GM06990 (cell line): ENCODE measurements at regions not wholly inside any gene's neighbourhood (a gene's known extent, or its start where the extent isn't known, plus 50 kb on each side); places are given as distances from the start of the nearest gene placed in this dataset.

Experiments
- DNase-seq: peaks from one replicate; pipeline ENCODE4 v3.0.0-alpha.2; 2011; ENCODE audit not compliant: insufficient read length; ENCODE audit errors: extremely low read depth
- H3K27me3 ChIP-seq: replicated peaks from 2 replicates; pipeline ENCODE4 v1.6.0; 2011; ENCODE audit warnings: low read length; ENCODE audit not compliant: control insufficient read depth, insufficient read depth
- H3K36me3 ChIP-seq: 2 replicates; pipeline ENCODE4 v1.5.1; 2011; ENCODE audit warnings: low read length; ENCODE audit not compliant: control insufficient read depth, insufficient read depth
- H3K4me3 ChIP-seq: replicated peaks from 2 replicates; pipeline ENCODE4 v1.5.1; 2011; ENCODE audit warnings: low read depth, mild to moderate bottlenecking, control low read depth, low read length
- TF ChIP-seq, protein P1 (sequence below): IDR thresholded peaks from 2 replicates; pipeline ENCODE4 v1.5.1; 2011; ENCODE audit warnings: low read length, control low read depth, mild to moderate bottlenecking, inconsistent platforms; ENCODE audit not compliant: insufficient read depth, poor library complexity, severe bottlenecking

DNA sequence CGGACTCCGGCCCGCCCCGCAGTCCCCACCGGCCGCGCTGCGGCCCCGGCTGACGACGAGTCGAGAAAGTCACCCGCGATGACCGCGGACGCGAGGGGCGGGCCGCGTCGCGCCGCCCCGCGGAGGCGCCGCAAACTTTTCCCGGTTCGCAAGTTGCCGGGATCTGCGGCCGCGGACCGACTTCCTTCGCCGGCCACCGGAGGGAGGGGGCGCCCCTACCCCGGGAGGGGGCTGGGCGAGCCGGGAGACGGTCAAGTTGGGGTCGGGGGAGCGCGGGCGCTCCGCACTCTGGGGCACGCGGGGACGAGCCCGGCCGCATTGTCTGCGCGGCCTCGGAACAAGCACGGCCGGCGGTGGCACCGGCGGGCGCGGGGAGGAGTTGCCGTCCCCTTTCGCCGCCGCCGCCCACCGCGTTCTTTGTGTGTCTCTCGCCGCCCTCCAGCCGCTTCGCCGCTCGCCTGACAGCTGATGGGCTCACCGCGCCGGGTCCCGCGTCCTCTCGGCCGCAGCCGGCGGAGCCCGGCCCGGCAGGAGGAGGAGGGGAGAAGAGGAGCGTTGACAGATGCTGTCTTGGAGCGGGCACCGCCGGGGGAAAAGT is 131.6 kb downstream of the OGFRL1 start:
- H3K27me3 ChIP-seq: peaks cover 1% of the 10 kb centered on the region; the same call in 1 of the 2 replicates
- DNase-seq: peak; percentile 6
- TF ChIP-seq, protein P1, sequence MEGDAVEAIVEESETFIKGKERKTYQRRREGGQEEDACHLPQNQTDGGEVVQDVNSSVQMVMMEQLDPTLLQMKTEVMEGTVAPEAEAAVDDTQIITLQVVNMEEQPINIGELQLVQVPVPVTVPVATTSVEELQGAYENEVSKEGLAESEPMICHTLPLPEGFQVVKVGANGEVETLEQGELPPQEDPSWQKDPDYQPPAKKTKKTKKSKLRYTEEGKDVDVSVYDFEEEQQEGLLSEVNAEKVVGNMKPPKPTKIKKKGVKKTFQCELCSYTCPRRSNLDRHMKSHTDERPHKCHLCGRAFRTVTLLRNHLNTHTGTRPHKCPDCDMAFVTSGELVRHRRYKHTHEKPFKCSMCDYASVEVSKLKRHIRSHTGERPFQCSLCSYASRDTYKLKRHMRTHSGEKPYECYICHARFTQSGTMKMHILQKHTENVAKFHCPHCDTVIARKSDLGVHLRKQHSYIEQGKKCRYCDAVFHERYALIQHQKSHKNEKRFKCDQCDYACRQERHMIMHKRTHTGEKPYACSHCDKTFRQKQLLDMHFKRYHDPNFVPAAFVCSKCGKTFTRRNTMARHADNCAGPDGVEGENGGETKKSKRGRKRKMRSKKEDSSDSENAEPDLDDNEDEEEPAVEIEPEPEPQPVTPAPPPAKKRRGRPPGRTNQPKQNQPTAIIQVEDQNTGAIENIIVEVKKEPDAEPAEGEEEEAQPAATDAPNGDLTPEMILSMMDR: no peak
- H3K4me3 ChIP-seq: peak overlapping the region; percentile 63
- H3K36me3 ChIP-seq: no peaks in the 10 kb centered on the region

DNA sequence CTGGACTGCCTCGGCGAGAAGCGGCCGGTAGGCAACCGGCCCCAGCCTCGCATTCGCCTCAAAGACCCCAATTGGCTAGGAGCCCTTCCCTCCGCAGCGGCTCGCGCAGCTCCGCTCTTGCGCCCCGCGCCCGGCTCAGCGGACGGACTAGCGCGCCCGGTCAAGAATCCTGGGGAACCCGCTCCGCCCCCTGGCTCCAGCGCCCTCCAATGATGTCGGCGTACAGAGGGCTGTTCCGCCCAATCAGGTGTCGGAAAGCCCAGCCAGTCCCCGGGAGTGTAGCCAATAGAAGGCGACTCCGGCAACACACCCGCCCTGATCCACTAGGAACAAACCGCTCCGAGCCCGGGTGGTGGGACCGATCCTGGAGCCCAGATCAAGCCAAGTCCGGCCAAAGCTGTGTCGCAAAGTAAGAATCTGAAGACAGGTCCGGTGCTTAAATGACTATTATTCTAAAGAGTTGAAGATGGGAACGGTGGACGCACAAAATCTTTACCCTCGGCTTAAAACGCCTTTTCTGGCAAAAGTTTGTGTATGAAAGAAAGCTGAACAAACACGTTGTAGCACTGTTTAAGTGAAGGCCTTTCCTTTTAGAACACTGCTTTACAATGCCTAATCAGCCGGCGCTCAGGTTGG is 132.2 kb downstream of the OGFRL1 start:
- H3K4me3 ChIP-seq: peak overlapping the region; percentile 63
- H3K36me3 ChIP-seq: no peaks in the 10 kb centered on the region
- peaks cover 1% of the 10 kb centered on the region; the same call in 1 of the 2 replicates for H3K27me3 ChIP-seq
- peak; percentile 50 for DNase-seq
- TF ChIP-seq, protein P1: no peak

DNA sequence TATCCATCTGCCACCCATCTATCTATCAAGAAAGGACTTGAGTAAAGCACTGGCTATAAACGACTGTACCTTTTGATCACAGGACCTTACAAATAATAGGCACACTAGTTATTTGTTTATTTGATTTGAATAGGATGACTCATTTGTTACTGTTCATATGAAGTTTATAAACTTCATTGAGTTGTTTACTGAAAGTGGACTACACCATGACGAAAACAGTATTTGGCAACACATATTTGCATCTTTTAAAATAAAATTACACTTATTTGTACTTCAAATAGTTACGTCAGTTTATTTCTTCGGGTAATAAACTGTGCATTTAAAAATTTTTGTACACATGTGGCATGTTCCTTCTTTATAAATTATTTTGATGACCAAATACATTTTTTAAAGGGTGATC is 133.0 kb downstream of the OGFRL1 start:
- Histone ChIP-seq H3K27me3 (peaks cover 1% of the 10 kb centered on the region; the same call in 1 of the 2 replicates), H3K36me3 (no peaks in the 10 kb centered on the region), H3K4me3 (no peak overlapping the region)
- no peak for DNase-seq
- TF ChIP-seq, protein P1: no peak

DNA sequence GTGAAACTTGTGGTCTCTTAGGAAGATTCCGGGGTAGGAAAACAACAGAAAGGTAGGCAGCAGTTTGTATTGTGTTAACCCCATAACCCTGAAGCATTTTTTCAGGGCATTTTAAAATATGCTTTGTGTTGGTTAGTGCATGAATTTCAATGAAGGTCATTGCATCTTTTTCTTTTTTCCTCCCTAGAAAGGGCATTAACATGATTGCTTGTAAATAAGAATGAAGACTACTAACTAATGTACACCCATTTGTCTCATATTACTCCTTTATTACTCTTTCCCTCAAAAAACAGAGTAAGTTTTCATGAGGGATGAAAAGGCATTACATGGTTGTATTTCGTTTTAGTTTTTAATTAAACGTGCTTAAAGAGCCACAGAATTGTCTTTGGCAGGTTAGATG is 141.4 kb downstream of the OGFRL1 start:
- no peak for DNase-seq
- TF ChIP-seq, protein P1: no peak
- Histone ChIP-seq H3K4me3 (no peak overlapping the region), H3K36me3 (no peaks in the 10 kb centered on the region), H3K27me3 (no peaks in the 10 kb centered on the region)

DNA sequence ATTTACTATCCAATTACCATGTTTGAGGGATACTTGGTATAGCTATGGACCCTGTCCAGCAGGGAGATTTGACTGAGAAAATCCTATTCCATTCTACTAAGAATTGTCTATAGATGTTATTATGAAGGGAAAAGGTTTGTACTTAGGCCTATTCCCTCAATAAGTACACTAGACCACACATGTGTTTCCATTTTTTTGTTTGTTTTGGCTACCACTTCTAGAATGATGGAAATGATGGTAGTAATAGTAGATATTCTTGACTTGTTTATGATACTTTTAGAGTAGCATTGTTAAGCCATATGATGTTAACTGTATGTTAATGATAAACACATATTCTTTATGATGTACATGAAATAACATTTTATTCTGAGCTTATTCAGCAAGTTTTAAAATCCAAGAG is 144.8 kb downstream of the OGFRL1 start:
- no peaks in the 10 kb centered on the region for H3K36me3 ChIP-seq
- H3K27me3 ChIP-seq: no peaks in the 10 kb centered on the region
- DNase-seq: no peak
- no peak overlapping the region for H3K4me3 ChIP-seq
- TF ChIP-seq, protein P1: no peak
